Stimulated activated naive CD8-positive, alpha-beta T cell treated with anti-CD3 and anti-CD28 coated beads, Interleukin-15, amount 100 ng/mL, for 72 hours (primary cell): ENCODE measurements at regions not wholly inside any gene's neighbourhood (a gene's known extent, or its start where the extent isn't known, plus 50 kb on each side); places are given as distances from the start of the nearest gene placed in this dataset.

ENCODE experiments used
- ATAC-seq: fragments of 150-1000 bp; cut with Tn5 transposase; 2 replicates; pipeline ENCODE4 v1.10.0; 2021; ENCODE audit warnings: mild to moderate bottlenecking, moderate library complexity
- DNase-seq, 2 donors: peaks; one replicate each; pipeline ENCODE4 v3.0.0; 2021 to 2022
- H3K27ac Mint-ChIP-seq, 2 donors: one replicate each; pipeline ENCODE4 v1.8.0; 2022; ENCODE audit warnings: mild to moderate bottlenecking in 2 of 2, mixed read lengths in 2 of 2, moderate library complexity in 2 of 2
- H3K27me3 Mint-ChIP-seq: one replicate; pipeline ENCODE4 v1.8.0; 2022; ENCODE audit warnings: mixed read lengths
- H3K4me1 Mint-ChIP-seq: one replicate; pipeline ENCODE4 v1.8.0; 2022; ENCODE audit warnings: mild to moderate bottlenecking, mixed read lengths
- H3K4me3 Mint-ChIP-seq, 2 donors: one replicate each; pipeline ENCODE4 v1.8.0; 2022; ENCODE audit warnings: mild to moderate bottlenecking in 2 of 2, mixed read lengths in 2 of 2, moderate library complexity in 1 of 2
- H3K9me3 Mint-ChIP-seq, 2 donors: one replicate each; pipeline ENCODE4 v1.8.0; 2022; ENCODE audit warnings: mixed read lengths in 2 of 2

DNA sequence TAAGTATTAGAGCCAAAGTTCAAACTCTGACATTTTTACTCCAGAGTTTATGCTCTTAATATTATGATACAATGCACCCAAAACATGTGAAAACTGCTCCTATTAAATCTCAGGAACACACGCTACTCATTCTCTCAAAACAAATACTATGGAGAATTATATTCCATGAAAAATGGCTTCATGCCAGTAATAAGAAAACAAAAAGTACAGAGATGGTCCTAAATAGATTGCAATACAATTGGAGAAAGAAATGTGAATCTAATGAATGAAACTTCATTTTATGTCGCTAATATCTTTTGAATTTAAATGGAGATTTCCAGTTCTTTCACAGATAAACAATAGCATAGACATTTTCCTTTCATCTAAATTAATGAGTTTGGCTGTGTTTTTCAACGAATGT lies 384.3 kb downstream of the ADAMTS20 start:
- Mint-ChIP-seq H3K27me3 (no peaks in the 10 kb centered on the region), H3K9me3 (no peaks in the 10 kb centered on the region), H3K4me1 (no peaks in the 10 kb centered on the region), H3K27ac (no peak overlapping the region), H3K4me3 (no peak overlapping the region)
- ATAC-seq (no peak), DNase-seq (no peak)

DNA sequence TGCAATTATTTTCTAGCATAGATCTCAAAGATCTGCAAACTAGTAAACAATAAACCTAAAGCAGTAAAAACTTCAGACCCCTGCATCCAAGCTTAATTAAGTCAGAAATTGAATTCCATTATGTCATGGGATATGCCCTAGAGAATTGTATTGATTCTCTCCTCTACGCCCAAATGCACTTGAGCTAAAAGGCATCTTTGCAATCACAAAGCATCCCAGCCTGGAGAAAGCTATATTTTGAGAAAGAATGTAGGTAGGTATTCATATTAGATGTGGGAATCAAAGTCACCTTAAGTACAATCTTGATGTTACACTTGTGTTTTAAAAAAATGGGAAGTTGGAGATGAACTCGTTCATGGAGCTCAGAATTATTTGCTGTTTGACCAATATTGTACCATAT lies 386.7 kb downstream of the ADAMTS20 start:
- no peaks in the 10 kb centered on the region for H3K27me3 Mint-ChIP-seq
- H3K4me1 Mint-ChIP-seq, result no peaks in the 10 kb centered on the region
- H3K9me3 Mint-ChIP-seq, result peaks cover 0 to 6% of the 10 kb centered on the region in 2 donors
- DNase-seq, result no peak
- ATAC-seq, result no peak
- H3K27ac Mint-ChIP-seq, result no peak overlapping the region
- no peak overlapping the region for H3K4me3 Mint-ChIP-seq

DNA sequence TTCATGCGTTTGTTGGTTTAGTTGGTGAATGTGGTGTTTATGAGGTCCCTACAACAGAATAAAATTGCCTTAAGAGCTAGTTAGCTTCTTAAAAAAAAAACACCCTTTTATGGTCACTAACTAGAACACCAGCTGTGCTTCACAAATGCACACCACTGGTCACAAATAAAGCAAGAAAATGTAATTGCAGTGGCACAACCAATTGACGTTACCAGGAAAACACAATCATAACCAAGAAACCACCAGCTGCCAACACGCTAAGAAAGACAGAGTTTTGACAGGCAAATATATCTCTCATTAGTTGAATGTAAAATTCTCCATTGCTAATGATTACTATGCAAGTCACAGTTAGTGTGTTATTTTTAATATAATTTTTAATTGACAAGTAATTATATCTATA lies 389.9 kb downstream of the ADAMTS20 start:
- Mint-ChIP-seq H3K27me3 (no peaks in the 10 kb centered on the region), H3K4me1 (no peaks in the 10 kb centered on the region), H3K9me3 (peaks cover 0 to 12% of the 10 kb centered on the region in 2 donors), H3K4me3 (no peak overlapping the region), H3K27ac (no peak overlapping the region)
- DNase-seq, result no peak
- ATAC-seq, result no peak

DNA sequence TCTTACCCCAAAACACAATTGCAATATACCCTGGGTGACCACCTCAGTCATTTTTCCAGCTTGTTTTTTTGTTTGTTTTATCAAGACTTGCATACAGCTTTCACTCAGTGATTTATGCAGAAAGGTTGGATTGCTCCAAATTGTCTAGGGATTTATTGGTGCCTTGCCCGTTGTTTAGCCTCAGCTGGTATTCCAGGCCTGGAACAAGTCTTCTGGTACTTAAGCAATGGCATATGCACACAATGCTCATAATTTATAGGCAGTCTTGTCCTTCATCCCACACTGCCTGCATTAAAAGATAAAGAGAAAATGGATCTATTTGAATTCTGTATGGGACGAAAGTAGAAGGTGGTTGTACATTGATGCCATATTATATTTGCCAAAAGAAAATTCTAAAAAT lies 392.5 kb downstream of the ADAMTS20 start:
- Mint-ChIP-seq H3K9me3 (peaks cover 0 to 12% of the 10 kb centered on the region in 2 donors), H3K4me1 (no peaks in the 10 kb centered on the region), H3K4me3 (no peak overlapping the region), H3K27me3 (no peaks in the 10 kb centered on the region), H3K27ac (no peak overlapping the region)
- ATAC-seq, result no peak
- DNase-seq, result no peak

DNA sequence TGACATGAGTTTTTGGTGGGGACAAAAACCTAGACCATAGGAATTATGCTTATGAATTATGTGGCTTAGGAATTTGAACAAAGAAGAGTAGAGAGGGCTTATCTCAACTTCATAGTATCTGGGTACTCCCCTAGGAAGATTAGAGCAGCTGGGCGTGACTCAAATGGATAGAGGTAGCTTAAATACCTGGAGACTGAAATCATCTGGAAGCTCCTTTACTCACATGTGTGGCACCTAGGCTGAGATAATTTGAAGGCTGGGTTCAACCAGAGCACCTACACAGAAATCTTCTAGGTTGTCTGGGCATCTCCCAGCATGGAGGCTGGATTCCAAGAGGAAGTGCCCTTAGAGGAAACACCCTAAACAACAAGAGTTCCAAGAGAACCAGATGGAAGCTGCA lies 393.9 kb downstream of the ADAMTS20 start:
- Mint-ChIP-seq H3K27me3 (no peaks in the 10 kb centered on the region), H3K4me1 (no peaks in the 10 kb centered on the region), H3K4me3 (no peak overlapping the region), H3K27ac (no peak overlapping the region), H3K9me3 (peaks cover 0 to 12% of the 10 kb centered on the region in 2 donors)
- no peak for DNase-seq
- ATAC-seq, result no peak

DNA sequence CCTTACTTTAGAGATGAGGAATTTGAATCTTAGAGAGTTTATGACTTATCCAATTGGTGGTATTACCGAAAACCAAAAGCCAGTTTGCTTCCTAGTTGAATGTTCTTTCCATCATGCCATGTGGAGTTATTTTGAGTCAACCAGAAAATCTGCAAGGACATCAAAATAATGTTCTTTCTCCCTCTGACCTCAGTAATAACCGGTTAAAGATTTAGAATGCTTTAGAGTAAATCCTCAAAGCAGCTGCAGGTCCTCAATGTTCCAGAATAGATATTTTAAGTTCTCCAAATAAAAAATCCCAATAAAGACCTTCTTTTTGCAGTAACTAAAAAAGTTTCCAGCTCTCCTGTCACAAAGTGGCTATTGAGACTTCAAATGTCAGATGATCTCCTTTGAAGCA lies 396.6 kb downstream of the ADAMTS20 start:
- DNase-seq (no peak), ATAC-seq (no peak)
- Mint-ChIP-seq H3K4me1 (no peaks in the 10 kb centered on the region), H3K4me3 (no peak overlapping the region), H3K27me3 (no peaks in the 10 kb centered on the region), H3K9me3 (peaks cover 0 to 5% of the 10 kb centered on the region in 2 donors), H3K27ac (no peak overlapping the region)

DNA sequence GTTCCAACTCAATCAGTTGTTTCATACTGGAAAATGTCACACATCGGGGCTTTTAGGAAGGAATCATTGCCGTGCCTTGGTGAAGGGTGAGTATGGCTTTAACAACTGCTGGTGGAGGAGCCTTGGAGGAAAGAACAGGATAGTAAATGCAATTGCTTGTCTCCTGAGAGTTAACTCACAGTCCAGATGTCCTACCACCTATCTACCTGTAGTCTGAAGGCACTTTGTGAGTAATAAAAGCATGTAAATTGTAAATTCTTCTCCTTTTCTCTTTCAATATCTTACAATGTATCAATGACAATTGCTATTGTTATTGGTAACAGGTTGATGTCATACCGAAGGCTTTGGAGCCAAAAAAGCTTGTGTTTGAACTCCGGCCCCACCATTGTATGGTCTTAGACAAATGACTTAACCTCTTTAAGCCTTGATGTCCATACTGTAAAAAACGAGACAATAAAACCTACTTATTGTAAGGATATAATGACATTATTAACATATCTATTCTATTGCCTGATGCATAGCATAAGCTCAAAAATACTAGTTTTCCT lies 397.4 kb downstream of the ADAMTS20 start:
- Mint-ChIP-seq H3K27me3 (no peaks in the 10 kb centered on the region), H3K4me1 (no peaks in the 10 kb centered on the region), H3K27ac (no peak overlapping the region), H3K4me3 (no peak overlapping the region), H3K9me3 (peaks cover 0 to 5% of the 10 kb centered on the region in 2 donors)
- no peak for DNase-seq
- no peak for ATAC-seq

DNA sequence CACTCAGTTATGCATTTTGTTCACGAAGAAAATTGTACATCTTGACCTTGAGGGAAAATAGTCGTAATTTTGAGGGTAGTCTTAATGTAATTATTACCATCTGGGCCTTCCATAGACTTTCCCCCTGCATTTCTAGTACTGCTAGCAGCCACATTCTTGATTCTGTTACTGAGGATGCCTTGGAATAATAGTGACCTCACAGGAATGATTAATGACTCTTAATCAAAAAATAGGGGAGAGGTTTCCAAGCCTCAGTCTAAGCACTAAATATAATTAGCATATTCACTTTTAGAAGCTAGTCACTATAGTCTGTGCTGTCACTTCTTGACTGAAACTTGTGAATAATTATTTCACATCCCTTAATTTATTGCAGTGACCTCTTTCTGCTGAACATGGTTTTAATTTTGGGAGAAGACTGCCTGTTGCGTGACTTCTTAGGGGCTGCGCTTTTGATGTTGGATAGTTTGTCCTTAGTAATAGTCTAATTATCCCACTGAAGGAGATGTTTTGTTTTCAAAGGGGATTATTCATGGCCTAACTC lies 400.5 kb downstream of the ADAMTS20 start:
- no peak overlapping the region for H3K27ac Mint-ChIP-seq
- ATAC-seq (no peak), DNase-seq (no peak)
- no peaks in the 10 kb centered on the region for H3K27me3 Mint-ChIP-seq
- no peaks in the 10 kb centered on the region for H3K9me3 Mint-ChIP-seq
- H3K4me3 Mint-ChIP-seq, result no peak overlapping the region
- no peaks in the 10 kb centered on the region for H3K4me1 Mint-ChIP-seq

DNA sequence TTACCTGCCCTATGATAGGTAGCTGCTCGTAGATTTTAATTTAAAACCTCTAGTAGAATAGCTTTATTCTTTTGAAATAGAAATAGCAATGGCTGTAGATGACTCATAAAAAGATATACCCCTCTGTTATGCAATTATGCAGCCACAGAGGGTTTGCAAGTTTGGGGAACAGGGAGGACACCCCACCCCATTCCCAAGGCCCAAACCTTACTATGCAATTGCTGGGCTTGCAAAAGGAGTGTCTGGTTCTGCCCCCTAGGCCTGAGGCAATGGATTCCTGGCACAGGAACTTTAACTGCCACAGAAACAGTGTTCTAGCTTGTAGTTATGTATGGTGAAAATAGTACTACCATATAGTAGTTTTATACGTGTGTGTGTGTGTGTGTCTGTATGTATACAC lies 403.3 kb downstream of the ADAMTS20 start:
- DNase-seq (no peak), ATAC-seq (no peak)
- Mint-ChIP-seq H3K9me3 (peaks cover 0 to 5% of the 10 kb centered on the region in 2 donors), H3K4me1 (no peaks in the 10 kb centered on the region), H3K4me3 (no peak overlapping the region), H3K27ac (no peak overlapping the region), H3K27me3 (no peaks in the 10 kb centered on the region)

DNA sequence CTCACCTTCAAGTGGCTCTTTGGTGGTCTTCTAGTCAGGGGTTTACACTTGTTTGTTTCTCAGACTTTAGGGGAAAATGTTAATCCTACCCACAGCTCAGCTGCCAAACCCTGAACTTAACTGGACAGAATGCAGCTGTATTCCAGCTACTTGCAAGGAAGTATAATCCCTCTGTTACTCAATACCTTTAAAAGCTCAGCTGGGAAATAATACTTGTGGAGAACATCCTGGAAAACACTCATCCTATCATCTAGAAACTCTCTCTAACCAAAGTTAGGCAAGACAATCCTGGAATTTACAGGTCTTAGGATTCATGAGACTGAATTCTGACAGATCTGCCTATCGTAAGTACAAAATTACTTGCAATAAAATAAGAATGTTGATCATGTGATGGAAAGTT lies 404.1 kb downstream of the ADAMTS20 start:
- Mint-ChIP-seq H3K4me1 (no peaks in the 10 kb centered on the region), H3K9me3 (peaks cover 0 to 5% of the 10 kb centered on the region in 2 donors), H3K27me3 (no peaks in the 10 kb centered on the region), H3K27ac (no peak overlapping the region), H3K4me3 (no peak overlapping the region)
- DNase-seq (no peak), ATAC-seq (no peak)

DNA sequence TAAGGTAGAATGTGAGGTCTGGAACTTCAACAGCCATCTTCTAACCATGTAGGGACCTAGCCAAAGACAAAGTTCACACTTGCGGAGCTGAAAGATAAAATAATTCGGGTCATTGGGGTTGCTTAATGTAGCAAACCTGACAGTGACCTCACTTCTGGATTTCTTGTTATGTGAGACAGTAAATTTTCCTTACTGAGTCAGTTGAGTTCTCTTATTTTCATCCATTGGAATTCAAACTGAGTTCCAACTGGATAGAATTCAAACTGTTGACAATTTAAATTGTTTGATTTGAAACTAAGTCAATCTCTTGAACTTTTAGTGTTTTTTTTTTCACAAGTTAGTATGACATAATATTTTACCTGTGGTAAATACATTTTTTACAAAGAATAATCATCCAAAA lies 406.5 kb downstream of the ADAMTS20 start:
- Mint-ChIP-seq H3K4me3 (no peak overlapping the region), H3K27me3 (no peaks in the 10 kb centered on the region), H3K9me3 (peaks cover 0 to 19% of the 10 kb centered on the region in 2 donors)

DNA sequence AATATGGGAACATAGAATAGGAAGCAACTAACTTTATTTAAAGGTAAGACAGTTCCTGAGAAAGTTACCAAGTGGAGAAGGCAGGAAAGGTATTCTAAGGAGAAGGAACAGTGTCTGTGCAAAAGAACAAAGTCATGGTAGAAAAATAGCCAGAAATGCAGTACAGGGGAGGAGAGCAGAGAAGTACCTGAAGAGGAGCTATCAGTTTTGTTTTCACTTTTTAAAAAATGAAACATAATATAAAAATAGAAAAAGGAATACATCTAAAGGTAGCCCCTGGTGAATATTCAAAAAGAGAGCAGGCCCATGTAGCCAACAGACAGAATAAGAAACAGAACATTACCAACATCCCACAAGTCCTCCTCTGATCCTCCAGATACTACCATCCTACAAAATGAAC lies 408.7 kb downstream of the ADAMTS20 start:
- DNase-seq (no peak), ATAC-seq (no peak)
- Mint-ChIP-seq H3K4me3 (no peak overlapping the region), H3K27me3 (no peaks in the 10 kb centered on the region), H3K27ac (no peak overlapping the region), H3K4me1 (no peaks in the 10 kb centered on the region), H3K9me3 (peaks cover 0 to 19% of the 10 kb centered on the region in 2 donors)

More for the DNA sequence above, 406.5 kb downstream of the ADAMTS20 start:
- ATAC-seq (no peak), DNase-seq (no peak)
- Mint-ChIP-seq H3K4me1 (no peaks in the 10 kb centered on the region), H3K27ac (no peak overlapping the region)

DNA sequence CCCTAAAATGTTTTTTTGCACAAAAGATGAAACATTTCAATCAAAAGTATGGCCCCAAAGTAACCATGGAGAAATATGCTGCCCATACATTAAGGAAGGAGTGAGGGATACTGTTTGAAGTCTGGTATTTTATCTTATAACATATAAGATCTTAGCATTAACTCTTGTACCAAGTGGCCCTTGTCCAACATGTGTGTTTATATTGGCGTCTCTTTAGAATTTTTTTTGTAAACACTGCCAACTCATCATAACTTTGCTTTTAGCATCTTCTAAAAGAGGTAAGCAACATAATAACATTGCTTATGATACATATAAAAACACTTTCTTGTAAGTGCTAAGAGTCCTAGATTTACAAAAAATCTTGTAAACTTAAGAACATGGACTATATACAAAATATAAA lies 419.7 kb downstream of the ADAMTS20 start:
- no peak for DNase-seq
- H3K4me1 Mint-ChIP-seq, result no peaks in the 10 kb centered on the region
- H3K4me3 Mint-ChIP-seq, result no peak overlapping the region
- no peak for ATAC-seq
- H3K27ac Mint-ChIP-seq, result no peak overlapping the region
- H3K9me3 Mint-ChIP-seq, result no peaks in the 10 kb centered on the region
- H3K27me3 Mint-ChIP-seq, result no peaks in the 10 kb centered on the region

DNA sequence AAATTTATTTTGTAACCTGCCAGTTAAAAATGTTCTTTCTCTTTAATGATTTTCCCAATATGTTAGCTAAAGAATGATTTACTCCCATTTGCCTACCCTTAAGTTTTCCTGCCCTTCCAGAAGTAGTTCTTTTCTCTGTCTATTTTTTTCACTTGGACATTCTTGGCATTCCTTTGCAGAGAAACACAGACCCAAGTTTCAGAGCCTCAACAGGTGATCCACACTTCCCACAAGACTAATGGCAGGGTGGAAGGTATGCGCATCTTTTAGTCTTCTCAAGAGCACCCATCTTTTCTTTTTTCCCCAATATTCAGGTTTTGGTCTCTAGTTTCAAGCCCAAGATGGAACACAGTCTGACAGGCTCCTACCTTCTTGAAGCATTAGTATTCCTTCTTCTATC lies 420.7 kb downstream of the ADAMTS20 start:
- Mint-ChIP-seq H3K27ac (no peak overlapping the region), H3K4me1 (no peaks in the 10 kb centered on the region), H3K27me3 (no peaks in the 10 kb centered on the region), H3K4me3 (no peak overlapping the region), H3K9me3 (no peaks in the 10 kb centered on the region)
- ATAC-seq, result no peak
- no peak for DNase-seq

DNA sequence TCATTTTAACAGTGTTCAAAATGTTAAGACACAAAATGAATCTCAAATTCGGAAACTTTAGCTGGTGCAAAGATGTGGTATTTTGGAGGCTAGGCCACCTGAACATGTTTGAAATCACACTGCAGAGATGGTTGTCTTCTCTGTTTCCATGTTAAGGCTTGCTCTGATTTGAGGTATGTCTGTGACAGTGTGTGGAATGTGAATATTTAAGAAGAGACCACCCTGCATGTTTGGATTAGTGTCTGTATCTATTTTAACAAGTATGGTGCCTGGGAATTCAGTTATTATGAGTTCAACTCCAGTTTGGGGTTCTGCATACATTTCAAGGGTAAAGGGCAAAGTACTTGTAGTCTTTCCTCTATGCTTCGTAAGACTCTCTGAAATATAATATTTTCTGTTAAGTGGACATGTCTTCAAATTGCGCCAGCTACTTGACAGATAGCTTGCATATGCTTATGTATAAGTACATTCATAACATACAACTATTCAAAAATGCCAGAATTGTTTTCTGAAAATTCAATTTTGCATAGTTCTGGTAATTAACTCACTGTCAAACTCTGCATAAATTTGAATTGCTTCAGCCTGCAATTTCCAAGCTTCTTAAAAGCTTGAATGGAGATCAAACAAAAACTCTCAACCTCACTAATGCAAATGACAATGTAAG lies 424.0 kb downstream of the ADAMTS20 start:
- ATAC-seq, result no peak
- DNase-seq, result no peak
- Mint-ChIP-seq H3K27ac (no peak overlapping the region), H3K9me3 (no peaks in the 10 kb centered on the region), H3K27me3 (no peaks in the 10 kb centered on the region), H3K4me1 (no peaks in the 10 kb centered on the region), H3K4me3 (no peak overlapping the region)

DNA sequence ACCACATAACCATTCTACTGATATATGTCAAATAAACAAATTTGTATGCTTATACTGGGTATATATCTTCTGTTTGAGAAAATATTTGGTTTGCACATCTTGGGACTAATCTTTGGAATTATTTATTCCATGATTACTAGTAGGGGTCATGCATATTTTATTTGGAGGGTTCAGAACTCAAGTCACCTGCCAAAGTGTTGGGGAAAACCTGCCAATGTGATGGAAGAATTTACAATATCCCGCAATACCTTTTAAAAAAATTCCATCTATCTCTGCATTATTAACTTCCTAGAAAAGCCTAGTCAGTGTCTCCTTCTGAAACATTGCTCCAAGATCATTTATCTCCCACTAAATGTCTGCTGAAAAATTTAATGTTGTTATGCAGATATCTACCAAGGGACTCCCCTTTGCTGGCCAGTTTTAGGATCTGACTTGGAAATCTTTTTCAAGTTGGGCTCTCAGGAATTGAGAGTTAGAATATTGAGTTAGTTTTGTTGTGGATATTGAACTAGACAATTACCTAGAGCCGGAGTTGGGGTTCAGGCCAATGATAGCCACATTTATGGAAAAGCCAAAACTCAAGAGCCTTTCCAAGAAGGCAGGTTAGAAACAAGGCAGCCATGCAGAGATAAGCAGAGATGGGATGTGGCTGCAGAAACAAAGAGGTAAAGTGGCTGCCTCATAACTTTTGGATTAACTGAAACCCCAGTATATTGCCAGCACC lies 425.2 kb downstream of the ADAMTS20 start:
- H3K27me3 Mint-ChIP-seq, result no peaks in the 10 kb centered on the region
- DNase-seq (no peak), ATAC-seq (no peak)
- no peaks in the 10 kb centered on the region for H3K4me1 Mint-ChIP-seq
- no peak overlapping the region for H3K27ac Mint-ChIP-seq
- no peak overlapping the region for H3K4me3 Mint-ChIP-seq
- no peaks in the 10 kb centered on the region for H3K9me3 Mint-ChIP-seq
